Activated CD8-positive, alpha-beta T cell treated with anti-CD3 and anti-CD28 coated beads for 36 hours (primary cell): ENCODE measurements at regions not wholly inside any gene's neighbourhood (a gene's known extent, or its start where the extent isn't known, plus 50 kb on each side); places are given as distances from the start of the nearest gene placed in this dataset.

ENCODE experiments used
- ATAC-seq: fragments of 200-7000 bp; cut with Tn5 transposase; one replicate; pipeline ENCODE4 v1.10.0; 2021; ENCODE audit warnings: mild to moderate bottlenecking, moderate library complexity
- CTCF ChIA-PET: fragments of 350-600 bp; sonication (Branson Sonifier 250); formaldehyde crosslinking; loops from one replicate; lab custom pipeline; 2021; ENCODE audit warnings: antibody characterized with exemption; lab: Charles Lee
- POLR2A ChIA-PET: fragments of 350-600 bp; sonication (Branson Sonifier 250); formaldehyde crosslinking; loops from one replicate; lab custom pipeline; 2021; ENCODE audit warnings: antibody characterized with exemption; lab: Charles Lee
- DNase-seq: peaks from one replicate; pipeline ENCODE4 v3.0.0-alpha.2; 2020
- H3K27ac Mint-ChIP-seq: one replicate; pipeline ENCODE4 v1.8.0; 2021; ENCODE audit warnings: mild to moderate bottlenecking, mixed read lengths
- H3K27me3 Mint-ChIP-seq: one replicate; pipeline ENCODE4 v1.8.0; 2021; ENCODE audit warnings: mixed read lengths
- H3K36me3 Mint-ChIP-seq: one replicate; pipeline ENCODE4 v1.8.0; 2021; ENCODE audit warnings: low read depth, mixed read lengths
- H3K4me1 Mint-ChIP-seq: one replicate; pipeline ENCODE4 v1.8.0; 2021; ENCODE audit warnings: low read depth, mixed read lengths
- H3K4me3 Mint-ChIP-seq: one replicate; pipeline ENCODE4 v1.8.0; 2021; ENCODE audit warnings: mild to moderate bottlenecking, moderate library complexity, mixed read lengths
- H3K9me3 Mint-ChIP-seq: one replicate; pipeline ENCODE4 v1.8.0; 2021; ENCODE audit warnings: mixed read lengths
- CTCF ChIP-seq: fragments of 200-600 bp; IDR thresholded peaks from one replicate; pipeline ENCODE4 v1.8.0; 2022; ENCODE audit warnings: antibody characterized with exemption, mild to moderate bottlenecking
- intact Hi-C: fragments of 100-400 bp; cut with micrococcal nuclease; formaldehyde crosslinking; loops from one replicate; pipeline ENCODE4 v1.10.0; 2022

GRCh38 chr4:181588733-181589302 is 654.4 kb upstream of the TENM3 start:
- ChIA-PET POLR2A (no interaction called here), CTCF (no interaction called here)
- Mint-ChIP-seq H3K36me3 (no peaks in the 10 kb centered on the region), H3K9me3 (peaks cover 4% of the 10 kb centered on the region), H3K4me3 (no peak overlapping the region), H3K4me1 (no peaks in the 10 kb centered on the region), H3K27me3 (no peaks in the 10 kb centered on the region), H3K27ac (no peak overlapping the region)
- TF ChIP-seq CTCF = no peak
- no peak for ATAC-seq
- no peak for DNase-seq
- intact Hi-C loops = no loop called here

- no peak overlapping the region for H3K27ac Mint-ChIP-seq
- no peak for TF ChIP-seq CTCF
- ATAC-seq = no peak
- peaks cover 6% of the 10 kb centered on the region for H3K9me3 Mint-ChIP-seq
- ChIA-PET POLR2A (no interaction called here), CTCF (no interaction called here)
- H3K4me1 Mint-ChIP-seq = no peaks in the 10 kb centered on the region
- H3K4me3 Mint-ChIP-seq = no peak overlapping the region
- intact Hi-C loops = no loop called here
- no peaks in the 10 kb centered on the region for H3K27me3 Mint-ChIP-seq
- no peaks in the 10 kb centered on the region for H3K36me3 Mint-ChIP-seq
- no peak for DNase-seq
Measured at GRCh38 chr4:181592221-181592745, 650.9 kb upstream of the TENM3 start.

- CTCF ChIA-PET = no interaction called here
- H3K4me3 Mint-ChIP-seq = no peak overlapping the region
- no peak for DNase-seq
- peaks cover 6% of the 10 kb centered on the region for H3K9me3 Mint-ChIP-seq
- intact Hi-C loops = no loop called here
- H3K4me1 Mint-ChIP-seq = no peaks in the 10 kb centered on the region
- H3K27me3 Mint-ChIP-seq = no peaks in the 10 kb centered on the region
- POLR2A ChIA-PET = no interaction called here
- no peak for ATAC-seq
- no peaks in the 10 kb centered on the region for H3K36me3 Mint-ChIP-seq
- H3K27ac Mint-ChIP-seq = no peak overlapping the region
- no peak for TF ChIP-seq CTCF
Measured at GRCh38 chr4:181593703-181594102, 649.5 kb upstream of the TENM3 start.

GRCh38 chr4:181594188-181594587 is 649.0 kb upstream of the TENM3 start:
- ChIA-PET CTCF (no interaction called here), POLR2A (no interaction called here)
- Mint-ChIP-seq H3K9me3 (peaks cover 5% of the 10 kb centered on the region), H3K27me3 (no peaks in the 10 kb centered on the region), H3K36me3 (no peaks in the 10 kb centered on the region), H3K27ac (no peak overlapping the region), H3K4me3 (no peak overlapping the region), H3K4me1 (no peaks in the 10 kb centered on the region)
- TF ChIP-seq CTCF = no peak
- intact Hi-C loops = no loop called here
- no peak for ATAC-seq
- DNase-seq = no peak

- ChIA-PET CTCF (no interaction called here), POLR2A (no interaction called here)
- Mint-ChIP-seq H3K27ac (no peak overlapping the region), H3K4me3 (no peak overlapping the region), H3K36me3 (no peaks in the 10 kb centered on the region), H3K9me3 (peaks cover 4% of the 10 kb centered on the region), H3K4me1 (no peaks in the 10 kb centered on the region), H3K27me3 (no peaks in the 10 kb centered on the region)
- ATAC-seq (no peak), DNase-seq (no peak)
- intact Hi-C loops = no loop called here
- no peak for TF ChIP-seq CTCF
Measured at GRCh38 chr4:181595716-181596115, 647.5 kb upstream of the TENM3 start.
